ENCODE measurements at regions not wholly inside any gene's neighbourhood (a gene's known extent, or its start where the extent isn't known, plus 50 kb on each side); places are given as distances from the start of the nearest gene placed in this dataset.
"Not testable (repeated sequence)": the region's sequence is repeated elsewhere in the genome, so short reads cannot be mapped to it uniquely, and the experiment has no call there.

- H3K36me3 ChIP-seq (ENCODE audit: control insufficient read depth in 4 of 4, insufficient read depth in 4 of 4, low read length in 4 of 4), result no peaks in the 10 kb centered on the region
- no peak overlapping the region for H3K4me3 ChIP-seq
- H3K9ac ChIP-seq (ENCODE audit: insufficient read depth in 1 of 2, low read length in 2 of 2), result no peak overlapping the region
- WGBS, 2 donors, result 57 to 70% methylated on average over 2 of the region's 2 CpGs
- H3K27ac ChIP-seq (ENCODE audit: low read depth in 1 of 2, low read length in 1 of 2), result no peak overlapping the region
- no peak for TF ChIP-seq CTCF (IDR thresholded peaks at IDR 0.05; ENCODE audit: control extremely low read depth, extremely low read depth)
- no peaks in the 10 kb centered on the region for H3K9me3 ChIP-seq (ENCODE audit: control insufficient read depth in 4 of 4, insufficient read depth in 3 of 4, low read length in 3 of 4)
- peaks cover 0 to 4% (median 0%) of the 10 kb centered on the region in 3 donors for H3K27me3 ChIP-seq (ENCODE audit: control insufficient read depth in 3 of 3, insufficient read depth in 3 of 3, low read length in 2 of 3)
- no peak for DNase-seq
- ATAC-seq (ENCODE audit: insufficient read depth, low FRiP score), result peak; percentile 72
- peaks cover 0 to 13% (median 4%) of the 10 kb centered on the region in 5 donors for H3K4me1 ChIP-seq (ENCODE audit: control insufficient read depth in 5 of 5, insufficient read depth in 5 of 5, low read length in 5 of 5)
Observed at GRCh38 chr11:93054881-93055280, 85.4 kb downstream of the MTNR1B start.

- Histone ChIP-seq H3K27me3 (ENCODE audit: control insufficient read depth in 3 of 3, insufficient read depth in 3 of 3, low read length in 2 of 3) (no peaks in the 10 kb centered on the region), H3K4me3 (no peak overlapping the region), H3K36me3 (ENCODE audit: control insufficient read depth in 4 of 4, insufficient read depth in 4 of 4, low read length in 4 of 4) (no peaks in the 10 kb centered on the region), H3K27ac (ENCODE audit: low read depth in 1 of 2, low read length in 1 of 2) (no peak overlapping the region), H3K4me1 (ENCODE audit: control insufficient read depth in 5 of 5, insufficient read depth in 5 of 5, low read length in 5 of 5) (peaks cover 0 to 15% (median 6%) of the 10 kb centered on the region in 5 donors), H3K9me3 (ENCODE audit: control insufficient read depth in 4 of 4, insufficient read depth in 3 of 4, low read length in 3 of 4) (peaks cover 0 to 2% (median 0%) of the 10 kb centered on the region in 4 donors), H3K9ac (ENCODE audit: insufficient read depth in 1 of 2, low read length in 2 of 2) (no peak overlapping the region)
- WGBS, 2 donors, result 32 to 43% methylated on average over 6 of the region's 6 CpGs
- no peak for TF ChIP-seq CTCF (IDR thresholded peaks at IDR 0.05; ENCODE audit: control extremely low read depth, extremely low read depth)
- peak in 2 of 3 donors; percentile 82 to 90 for DNase-seq
- ATAC-seq (ENCODE audit: insufficient read depth, low FRiP score), result no peak
Observed at GRCh38 chr11:93059117-93059957, 89.9 kb downstream of the MTNR1B start.

GRCh38 chr11:93063086-93063485 lies 93.6 kb downstream of the MTNR1B start:
- Histone ChIP-seq H3K36me3 (ENCODE audit: control insufficient read depth in 4 of 4, insufficient read depth in 4 of 4, low read length in 4 of 4) (no peaks in the 10 kb centered on the region), H3K27ac (ENCODE audit: low read depth in 1 of 2, low read length in 1 of 2) (no peak overlapping the region), H3K9ac (ENCODE audit: insufficient read depth in 1 of 2, low read length in 2 of 2) (no peak overlapping the region), H3K4me1 (ENCODE audit: control insufficient read depth in 5 of 5, insufficient read depth in 5 of 5, low read length in 5 of 5) (peaks cover 0 to 15% (median 6%) of the 10 kb centered on the region in 5 donors), H3K4me3 (no peak overlapping the region), H3K27me3 (ENCODE audit: control insufficient read depth in 3 of 3, insufficient read depth in 3 of 3, low read length in 2 of 3) (no peaks in the 10 kb centered on the region), H3K9me3 (ENCODE audit: control insufficient read depth in 4 of 4, insufficient read depth in 3 of 4, low read length in 3 of 4) (peaks cover 0 to 2% (median 0%) of the 10 kb centered on the region in 4 donors)
- WGBS, 2 donors, result 82 to 91% methylated on average over 1 of the region's 1 CpG
- DNase-seq, result no peak
- TF ChIP-seq CTCF (IDR thresholded peaks at IDR 0.05; ENCODE audit: control extremely low read depth, extremely low read depth), result no peak
- no peak for ATAC-seq (ENCODE audit: insufficient read depth, low FRiP score)

- not testable (repeated sequence) for H3K9me3 ChIP-seq (ENCODE audit: control insufficient read depth in 4 of 4, insufficient read depth in 3 of 4, low read length in 3 of 4); H3K9ac ChIP-seq (ENCODE audit: insufficient read depth in 1 of 2, low read length in 2 of 2); H3K4me3 ChIP-seq; H3K4me1 ChIP-seq (ENCODE audit: control insufficient read depth in 5 of 5, insufficient read depth in 5 of 5, low read length in 5 of 5); H3K27me3 ChIP-seq (ENCODE audit: control insufficient read depth in 3 of 3, insufficient read depth in 3 of 3, low read length in 2 of 3); H3K27ac ChIP-seq (ENCODE audit: low read depth in 1 of 2, low read length in 1 of 2); DNase-seq; H3K36me3 ChIP-seq (ENCODE audit: control insufficient read depth in 4 of 4, insufficient read depth in 4 of 4, low read length in 4 of 4); ATAC-seq (ENCODE audit: insufficient read depth, low FRiP score)
- WGBS, 2 donors, result 84% methylated on average over 2 of the region's 2 CpGs
Observed at GRCh38 chr11:93065074-93065674, 95.7 kb downstream of the MTNR1B start.

Data from lung (tissue), 11 donors.